GM19452 (cell line): ENCODE measurements at regions not wholly inside any gene's neighbourhood (a gene's known extent, or its start where the extent isn't known, plus 50 kb on each side); places are given as distances from the start of the nearest gene placed in this dataset.

Source experiments
- ATAC-seq: cut with Tn5 transposase; IDR thresholded peaks from one replicate; pipeline ENCODE4 v1.9.1; 2021; ENCODE audit not compliant: unreplicated experiment

DNA sequence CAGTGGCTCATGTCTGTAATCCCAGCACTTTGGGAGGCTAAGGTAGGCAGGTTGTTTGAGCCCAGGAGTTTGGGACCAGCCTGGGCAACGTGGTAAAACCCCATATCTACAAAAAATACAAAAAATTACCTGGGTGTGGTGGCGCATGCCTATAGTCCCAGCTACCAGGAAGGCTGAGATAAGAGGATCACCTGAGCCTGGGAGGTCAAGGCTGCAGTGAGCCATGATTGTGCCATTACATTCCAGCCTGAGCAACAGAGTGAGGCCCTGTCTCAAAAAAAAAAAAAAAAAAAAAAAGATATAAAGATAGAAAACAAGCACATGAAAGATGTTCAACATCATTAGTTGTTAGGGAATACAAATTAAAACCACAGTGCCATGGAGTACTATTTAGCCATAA is 65.3 kb upstream of the UGP2 start:
- ATAC-seq, result no peak

DNA sequence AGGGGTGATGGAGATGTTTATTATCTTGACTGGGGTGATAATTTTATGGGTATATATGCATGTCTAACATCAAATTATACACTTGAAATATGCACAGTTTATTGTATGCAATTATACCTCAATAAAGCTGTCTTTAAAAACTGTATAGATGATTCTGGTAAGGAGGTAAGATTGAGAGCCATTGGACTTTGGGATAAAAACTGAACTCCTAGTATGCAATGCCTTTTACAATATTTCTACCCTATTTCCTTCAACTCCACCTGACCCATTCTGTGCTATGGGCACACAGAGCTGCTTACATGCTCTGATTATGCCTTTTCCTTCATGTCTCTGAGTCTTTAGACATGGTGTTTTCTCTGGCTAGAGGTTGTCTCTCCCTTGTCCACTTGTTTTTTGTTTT is 63.9 kb upstream of the UGP2 start:
- no peak for ATAC-seq

DNA sequence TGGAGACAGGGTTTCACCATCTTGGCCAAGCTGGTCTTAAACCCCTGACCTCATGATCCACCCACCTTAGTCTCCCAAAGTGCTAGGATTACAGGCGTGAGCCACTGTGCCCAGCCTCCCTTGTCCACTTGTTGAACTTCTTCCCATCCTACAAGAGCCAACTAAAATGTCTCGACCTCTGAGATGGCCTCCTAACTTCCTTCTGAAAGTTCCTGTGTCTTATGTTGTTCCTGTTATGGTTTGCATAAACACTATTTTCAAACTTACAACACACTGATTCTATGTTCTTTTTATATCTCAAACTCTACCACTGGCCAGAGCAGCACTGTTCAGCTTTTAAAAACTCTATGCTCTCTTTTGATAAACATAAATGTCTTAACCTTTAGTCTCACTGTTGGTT is 63.3 kb upstream of the UGP2 start:
- ATAC-seq, result no peak

DNA sequence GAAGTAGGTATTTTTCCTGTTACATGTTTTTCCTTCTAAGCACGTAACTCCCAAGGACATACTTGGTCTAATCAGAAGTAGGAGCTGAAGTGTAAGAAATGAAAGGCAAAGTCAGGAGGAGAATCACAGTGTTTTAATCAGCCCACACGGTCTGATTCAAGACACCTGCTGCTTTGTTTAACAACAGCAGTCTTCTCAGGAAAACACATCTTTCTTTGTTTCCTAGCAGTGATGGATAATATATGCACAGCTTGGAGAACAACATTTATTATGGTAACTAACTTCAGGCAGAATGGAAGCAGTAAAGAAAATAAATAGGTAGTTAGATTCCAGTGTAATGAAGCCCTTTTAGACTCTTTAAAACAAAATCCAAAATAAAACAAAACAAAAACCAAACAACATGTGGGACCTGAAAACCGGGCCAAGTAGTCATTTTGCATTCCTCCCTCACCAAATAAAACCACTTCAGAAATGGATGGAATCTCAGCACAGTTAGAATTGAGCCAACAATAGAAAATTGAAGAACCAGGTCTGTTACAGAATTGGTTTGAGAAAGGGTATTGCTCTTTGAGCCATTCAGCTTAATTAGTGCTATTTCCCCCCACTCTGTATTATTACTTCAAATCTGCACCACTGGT is 61.1 kb upstream of the UGP2 start:
- no peak for ATAC-seq

DNA sequence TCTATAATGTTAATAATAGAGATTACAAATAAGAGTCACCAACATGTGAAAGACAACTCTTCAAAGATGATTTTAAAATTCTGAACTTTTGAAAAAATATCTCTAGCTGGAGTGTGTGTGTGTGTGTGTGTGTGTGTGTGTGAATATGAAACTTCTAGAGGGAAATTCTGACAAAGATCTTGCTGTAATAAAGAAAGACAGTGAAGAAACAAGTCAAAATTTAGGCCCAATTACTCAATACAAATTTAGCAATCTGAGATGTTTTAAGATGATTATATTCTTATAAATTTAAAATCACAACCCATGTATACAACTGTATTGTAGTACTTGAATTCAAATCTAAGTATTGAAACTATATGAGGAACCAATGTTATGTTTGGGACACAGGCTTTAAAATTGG is 57.2 kb upstream of the UGP2 start:
- no peak for ATAC-seq

DNA sequence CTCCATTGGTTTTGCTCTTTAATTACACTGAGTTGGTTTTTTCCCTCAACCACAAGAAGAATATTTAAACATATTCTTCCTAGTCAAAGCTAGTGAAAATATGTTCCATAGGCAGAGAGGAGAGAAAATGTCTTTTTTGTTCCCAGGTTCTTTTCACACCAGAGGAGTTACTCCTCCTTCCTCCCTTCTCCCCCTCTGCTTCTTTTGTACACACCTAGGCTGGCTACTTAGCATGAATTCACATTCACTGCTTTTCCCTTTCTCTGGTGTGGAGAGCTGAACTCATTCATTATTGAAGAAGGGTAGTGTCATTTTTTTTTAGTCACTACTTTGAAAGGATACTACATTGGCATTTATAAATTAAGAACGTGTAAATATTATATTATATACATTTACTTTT is 56.6 kb upstream of the UGP2 start:
- ATAC-seq, result no peak

DNA sequence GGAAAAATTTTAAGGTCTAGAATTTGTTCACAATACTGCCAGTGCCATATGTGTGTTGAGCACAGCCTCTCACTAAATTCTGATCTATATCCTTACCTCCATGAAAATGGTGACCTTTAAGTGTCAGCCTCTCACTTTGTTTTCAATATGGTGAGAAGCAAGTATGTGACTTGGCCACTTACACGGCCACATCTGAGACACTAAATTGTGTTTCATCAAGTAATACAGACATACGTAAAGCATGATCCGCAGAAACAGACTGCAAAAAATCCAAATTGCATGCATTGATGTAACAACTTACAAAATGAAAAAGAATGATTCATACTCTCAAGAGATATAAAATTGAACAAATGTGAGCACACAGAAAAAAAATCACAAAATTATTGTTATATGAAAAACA is 55.2 kb upstream of the UGP2 start:
- ATAC-seq, result no peak

DNA sequence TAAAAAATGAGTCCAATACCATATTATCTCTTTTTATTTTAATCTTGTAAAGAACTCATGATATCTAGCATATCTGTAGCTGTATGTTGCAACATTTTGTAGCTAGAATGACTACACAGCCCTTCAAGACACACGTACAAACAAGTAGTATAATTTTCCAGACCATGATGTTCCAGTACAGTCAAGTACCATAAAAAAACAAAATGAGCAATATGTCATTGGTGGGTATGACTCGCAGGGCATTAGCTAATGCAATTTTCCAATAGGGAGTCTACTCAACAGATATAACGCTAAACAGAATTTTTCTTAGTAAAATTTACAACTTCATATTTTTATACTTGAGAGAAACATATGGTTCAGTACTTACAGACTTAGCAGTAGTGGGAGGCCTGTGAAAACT is 53.6 kb upstream of the UGP2 start:
- ATAC-seq, result no peak

DNA sequence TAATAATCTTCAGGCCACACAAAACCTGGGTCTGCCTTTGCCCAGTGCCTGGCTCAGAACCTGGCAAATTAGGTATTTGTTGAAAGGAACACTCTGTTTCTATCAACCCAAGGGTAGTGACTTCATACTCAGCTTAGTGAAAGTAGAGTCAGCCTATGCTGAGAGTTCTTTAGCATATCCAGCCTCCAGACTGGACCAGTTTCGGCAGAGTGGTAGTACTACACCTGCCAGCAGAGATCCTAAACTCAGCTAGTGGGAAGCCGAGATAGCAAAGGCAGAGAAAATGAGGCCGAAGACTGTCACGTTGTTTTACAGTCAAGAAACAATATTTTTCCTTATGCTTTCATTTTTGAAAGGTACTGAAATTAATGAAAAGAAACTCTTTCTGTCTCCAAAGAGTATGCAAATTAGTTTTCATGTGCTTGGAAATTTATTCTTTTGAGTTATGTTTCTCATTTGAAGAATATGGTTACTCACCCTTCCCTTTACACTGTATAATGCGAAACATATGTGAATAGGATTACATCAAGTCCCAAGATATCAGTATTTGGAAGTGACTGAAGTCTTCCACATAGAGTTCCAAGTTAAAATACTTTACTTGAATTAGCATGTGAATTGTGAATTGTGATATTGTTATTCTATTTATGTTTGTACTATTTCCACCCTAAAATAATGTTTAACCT is 52.2 kb upstream of the UGP2 start:
- ATAC-seq, result no peak

DNA sequence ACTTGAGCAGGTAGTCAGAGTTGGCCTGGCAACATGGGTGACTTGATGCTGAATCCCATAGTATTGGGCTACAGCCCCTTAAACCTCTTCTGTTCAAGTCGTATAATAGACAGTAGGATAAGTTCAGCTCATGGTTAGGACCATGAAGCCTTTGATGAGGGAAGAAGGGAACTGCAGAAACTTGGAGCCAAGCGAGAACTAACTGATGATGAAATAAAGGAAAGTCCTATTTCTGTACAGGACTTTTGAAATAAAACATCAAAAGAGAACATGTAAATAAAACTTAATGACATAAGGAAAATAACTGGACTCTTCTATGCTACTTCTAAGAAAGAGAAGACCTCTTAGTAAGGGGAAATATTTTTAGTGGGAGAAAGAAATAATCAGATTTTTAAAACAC is 51.2 kb upstream of the UGP2 start:
- no peak for ATAC-seq

DNA sequence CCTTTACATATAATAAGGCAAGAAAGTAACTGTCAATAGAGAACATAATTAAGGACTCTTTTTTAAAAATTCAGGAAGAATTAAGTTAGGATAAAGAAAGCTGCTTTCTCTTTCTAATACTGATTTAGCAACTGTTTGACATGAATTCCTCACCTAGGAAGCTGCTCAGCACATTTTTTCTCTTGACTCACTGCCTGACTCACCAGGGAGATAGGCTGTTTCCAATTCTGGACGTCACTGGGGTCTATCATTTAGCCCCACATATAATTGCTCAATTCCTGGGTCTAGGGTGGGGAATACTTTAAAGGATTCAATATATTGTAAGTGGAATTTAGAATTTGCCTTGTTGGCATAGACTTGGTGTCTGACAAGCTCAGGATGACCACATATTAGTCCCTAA is 50.8 kb upstream of the UGP2 start:
- ATAC-seq, result no peak

DNA sequence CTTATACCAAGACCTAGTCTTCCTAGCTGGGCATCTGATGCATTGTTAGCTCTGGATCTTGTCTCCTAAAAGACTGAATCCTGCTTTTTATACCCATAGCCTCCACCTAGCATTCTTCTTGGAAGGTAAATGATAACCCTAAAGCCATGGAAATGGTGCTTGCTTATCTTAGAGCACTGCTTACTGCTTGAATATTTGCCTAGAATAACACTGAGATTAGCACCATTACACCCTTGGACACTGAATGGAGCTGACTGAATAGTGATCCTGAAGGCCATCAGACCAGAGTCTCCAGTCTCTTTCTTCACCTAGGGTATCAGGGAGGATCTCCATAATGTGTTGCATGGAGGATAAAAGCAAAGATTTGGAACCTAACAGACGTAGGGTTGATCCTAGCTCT is 50.3 kb upstream of the UGP2 start:
- ATAC-seq, result no peak
